HG03060 (cell line): ENCODE measurements at regions not wholly inside any gene's neighbourhood (a gene's known extent, or its start where the extent isn't known, plus 50 kb on each side); places are given as distances from the start of the nearest gene placed in this dataset.

Experiments
- ATAC-seq: cut with Tn5 transposase; IDR thresholded peaks from one replicate; pipeline ENCODE4 v1.9.1; 2021; ENCODE audit warnings: low read depth, moderate number of reproducible peaks; ENCODE audit not compliant: unreplicated experiment

GRCh38 chr1:235011599-235012435 lies 116.8 kb downstream of the TOMM20 start:
- peak; percentile 60 for ATAC-seq

- no peak for ATAC-seq
Measured at GRCh38 chr1:235011064-235011598, 117.5 kb downstream of the TOMM20 start.

- ATAC-seq: no peak
Measured at GRCh38 chr1:235009561-235010306, 118.9 kb downstream of the TOMM20 start.

- ATAC-seq: no peak
Measured at GRCh38 chr1:235009074-235009473, 119.6 kb downstream of the TOMM20 start.

- no peak for ATAC-seq
Measured at GRCh38 chr1:235008239-235008638, 120.4 kb downstream of the TOMM20 start.

GRCh38 chr1:235006816-235007215 lies 121.8 kb downstream of the TOMM20 start:
- no peak for ATAC-seq

GRCh38 chr1:235006132-235006721 lies 122.4 kb downstream of the TOMM20 start:
- no peak for ATAC-seq

- ATAC-seq: no peak
Measured at GRCh38 chr1:235004840-235005391, 123.7 kb downstream of the TOMM20 start.

GRCh38 chr1:235004276-235004675 lies 124.4 kb downstream of the TOMM20 start:
- no peak for ATAC-seq

GRCh38 chr1:235002706-235003300 lies 125.8 kb downstream of the TOMM20 start:
- no peak for ATAC-seq

GRCh38 chr1:234999513-234999940 lies 129.1 kb downstream of the TOMM20 start:
- no peak for ATAC-seq

- ATAC-seq: no peak
Measured at GRCh38 chr1:234997896-234998741, 130.5 kb downstream of the TOMM20 start.

- ATAC-seq: no peak
Measured at GRCh38 chr1:234997201-234997895, 131.3 kb downstream of the TOMM20 start.

- no peak for ATAC-seq
Measured at GRCh38 chr1:234996245-234996757, 132.3 kb downstream of the TOMM20 start.

- ATAC-seq: no peak
Measured at GRCh38 chr1:234994436-234995295, 134.0 kb downstream of the TOMM20 start.

- no peak for ATAC-seq
Measured at GRCh38 chr1:234992065-234992464, 136.6 kb downstream of the TOMM20 start.

- no peak for ATAC-seq
Measured at GRCh38 chr1:234990874-234991801, 137.5 kb downstream of the TOMM20 start.
